A549 (cell line): ENCODE measurements at regions not wholly inside any gene's neighbourhood (a gene's known extent, or its start where the extent isn't known, plus 50 kb on each side); places are given as distances from the start of the nearest gene placed in this dataset.

ENCODE experiments used
- BCL3 ChIP-seq: fragments of >200 bp; sonication (Bioruptor Twin); formaldehyde crosslinking; IDR thresholded peaks from 3 replicates; pipeline ENCODE4 v1.6.1; 2016
- BHLHE40 ChIP-seq: IDR thresholded peaks from 2 replicates; pipeline ENCODE4 v1.6.1; 2012; ENCODE audit warnings: low read depth, low read length, inconsistent platforms
- CBX8 ChIP-seq: fragments of 200-600 bp; sonication (generic); IDR thresholded peaks from 2 replicates; pipeline ENCODE4 v1.6.1; 2016
- CEBPB ChIP-seq, 2 experiments: fragments of >200 bp in 1 of 2; sonication (Bioruptor Twin) in 1 of 2; formaldehyde crosslinking in 1 of 2; IDR thresholded peaks; 2 replicates each; pipeline ENCODE4 v1.6.1; 2012 to 2016
- CHD2 ChIP-seq: fragments of 150-350 bp; IDR thresholded peaks from 2 replicates; pipeline ENCODE4 v1.6.1; 2014; ENCODE audit warnings: low read length; ENCODE audit not compliant: partially characterized antibody
- CTCF ChIP-seq: fragments of >200 bp; sonication (Bioruptor Twin); formaldehyde crosslinking; IDR thresholded peaks from 3 replicates; pipeline ENCODE4 v1.5.1; 2016
- EHF ChIP-seq: fragments of 250-450 bp; sonication (Bioruptor Pico); IDR thresholded peaks from 2 replicates; pipeline ENCODE4 v1.5.0; 2020; ENCODE audit warnings: mild to moderate bottlenecking
- EHMT2 ChIP-seq: fragments of 200-600 bp; sonication (generic); IDR thresholded peaks from 2 replicates; pipeline ENCODE4 v1.6.1; 2016; ENCODE audit warnings: antibody characterized with exemption, low read depth, mild to moderate bottlenecking, moderate library complexity
- ESRRA ChIP-seq: fragments of 150-350 bp; IDR thresholded peaks from 2 replicates; pipeline ENCODE4 v1.6.1; 2014; ENCODE audit warnings: mild to moderate bottlenecking, low read length, borderline replicate concordance
- FOSB ChIP-seq: fragments of 250-450 bp; sonication (Bioruptor Pico); IDR thresholded peaks from 2 replicates; pipeline ENCODE4 v1.5.0; 2020; ENCODE audit warnings: mild to moderate bottlenecking, moderate library complexity
- HDAC2 ChIP-seq: fragments of 200-600 bp; sonication (generic); IDR thresholded peaks from 2 replicates; pipeline ENCODE4 v1.6.1; 2016
- HMGXB4 ChIP-seq: fragments of 250-450 bp; sonication (Bioruptor Pico); IDR thresholded peaks from 2 replicates; pipeline ENCODE4 v1.5.0; 2021; ENCODE audit warnings: mild to moderate bottlenecking, moderate library complexity, borderline replicate concordance
- HOXA7 ChIP-seq: fragments of 250-450 bp; sonication (Bioruptor Pico); IDR thresholded peaks from 2 replicates; pipeline ENCODE4 v1.5.0; 2020; ENCODE audit warnings: mild to moderate bottlenecking, moderate library complexity
- HOXB13 ChIP-seq: fragments of 250-450 bp; sonication (Bioruptor Pico); IDR thresholded peaks from 2 replicates; pipeline ENCODE4 v1.5.0; 2020; ENCODE audit warnings: low read depth, mild to moderate bottlenecking, moderate library complexity
- HOXB5 ChIP-seq: fragments of 250-450 bp; sonication (Bioruptor Pico); IDR thresholded peaks from 2 replicates; pipeline ENCODE4 v1.5.0; 2020; ENCODE audit warnings: mild to moderate bottlenecking, moderate library complexity
- JUNB ChIP-seq: fragments of >200 bp; sonication (Bioruptor Twin); formaldehyde crosslinking; IDR thresholded peaks from 2 replicates; pipeline ENCODE4 v1.6.1; 2016
- KDM1A ChIP-seq: fragments of 200-600 bp; sonication (generic); IDR thresholded peaks from 2 replicates; pipeline ENCODE4 v1.6.1; 2016; ENCODE audit warnings: low read depth, mild to moderate bottlenecking
- KDM5A ChIP-seq: fragments of 200-600 bp; sonication (generic); IDR thresholded peaks from 2 replicates; pipeline ENCODE4 v1.6.1; 2016; ENCODE audit warnings: antibody characterized with exemption, mild to moderate bottlenecking
- MAFK ChIP-seq: fragments of 450-650 bp; IDR thresholded peaks from 2 replicates; pipeline ENCODE4 v1.6.1; 2014; ENCODE audit not compliant: partially characterized antibody
- MAX ChIP-seq: IDR thresholded peaks from 2 replicates; pipeline ENCODE4 v1.6.1; 2012
- MAZ ChIP-seq: fragments of 150-350 bp; IDR thresholded peaks from 2 replicates; pipeline ENCODE4 v1.6.1; 2014; ENCODE audit warnings: antibody characterized with exemption, low read depth, low read length, borderline replicate concordance
- MYC ChIP-seq: IDR thresholded peaks from 2 replicates; pipeline ENCODE4 v1.6.1; 2012; ENCODE audit warnings: mild to moderate bottlenecking, inconsistent platforms, low read length, improper control_type of control experiment, borderline replicate concordance
- NR3C1 ChIP-seq: fragments of >200 bp; sonication (Bioruptor Twin); formaldehyde crosslinking; IDR thresholded peaks from 3 replicates; pipeline ENCODE4 v1.6.1; 2017
- PHF8 ChIP-seq: fragments of 200-600 bp; sonication (generic); IDR thresholded peaks from 2 replicates; pipeline ENCODE4 v1.6.1; 2016; ENCODE audit warnings: low read depth, mild to moderate bottlenecking, antibody characterized with exemption, moderate library complexity, borderline replicate concordance
- POLR2AphosphoS2 ChIP-seq: conservative IDR thresholded peaks from 2 replicates; pipeline ENCODE4 v1.6.1; 2012; ENCODE audit warnings: low read length, improper control_type of control experiment, inconsistent platforms
- RAD21 ChIP-seq, 2 experiments: fragments of >200 bp in 1 of 2; sonication (Bioruptor Twin) in 1 of 2; formaldehyde crosslinking in 1 of 2; IDR thresholded peaks in 1 of 2; conservative IDR thresholded peaks in 1 of 2; 2 replicates in 1 of 2; 3 replicates in 1 of 2; pipeline ENCODE4 v1.6.1; 2012 to 2018; ENCODE audit warnings: inconsistent platforms in 1 of 2
- RARB ChIP-seq: fragments of 250-450 bp; sonication (Bioruptor Pico); IDR thresholded peaks from 2 replicates; pipeline ENCODE4 v1.8.0; 2021; ENCODE audit warnings: mild to moderate bottlenecking, moderate library complexity
- RCOR1 ChIP-seq: fragments of 150-350 bp; IDR thresholded peaks from 2 replicates; pipeline ENCODE4 v1.6.1; 2014; ENCODE audit warnings: antibody characterized with exemption, low read length, low read depth
- RNF2 ChIP-seq: fragments of 200-600 bp; sonication (generic); IDR thresholded peaks from 2 replicates; pipeline ENCODE4 v1.6.1; 2016; ENCODE audit warnings: low read depth, mild to moderate bottlenecking, antibody characterized with exemption, moderate library complexity, borderline replicate concordance
- USF2 ChIP-seq: fragments of 450-650 bp; IDR thresholded peaks from 2 replicates; pipeline ENCODE4 v1.6.1; 2014; ENCODE audit warnings: antibody characterized with exemption
- ZFP36 ChIP-seq: fragments of 450-650 bp; IDR thresholded peaks from 2 replicates; pipeline ENCODE4 v1.6.1; 2014; ENCODE audit warnings: borderline replicate concordance; ENCODE audit not compliant: partially characterized antibody
- TF ChIP-seq, protein P1 (sequence below): fragments of >200 bp; sonication (Bioruptor Twin); formaldehyde crosslinking; IDR thresholded peaks from 2 replicates; pipeline ENCODE4 v1.6.1; 2016
- TF ChIP-seq, protein P2 (sequence below): IDR thresholded peaks from 2 replicates; pipeline ENCODE4 v1.6.1; 2012; ENCODE audit warnings: low read depth, borderline replicate concordance

DNA sequence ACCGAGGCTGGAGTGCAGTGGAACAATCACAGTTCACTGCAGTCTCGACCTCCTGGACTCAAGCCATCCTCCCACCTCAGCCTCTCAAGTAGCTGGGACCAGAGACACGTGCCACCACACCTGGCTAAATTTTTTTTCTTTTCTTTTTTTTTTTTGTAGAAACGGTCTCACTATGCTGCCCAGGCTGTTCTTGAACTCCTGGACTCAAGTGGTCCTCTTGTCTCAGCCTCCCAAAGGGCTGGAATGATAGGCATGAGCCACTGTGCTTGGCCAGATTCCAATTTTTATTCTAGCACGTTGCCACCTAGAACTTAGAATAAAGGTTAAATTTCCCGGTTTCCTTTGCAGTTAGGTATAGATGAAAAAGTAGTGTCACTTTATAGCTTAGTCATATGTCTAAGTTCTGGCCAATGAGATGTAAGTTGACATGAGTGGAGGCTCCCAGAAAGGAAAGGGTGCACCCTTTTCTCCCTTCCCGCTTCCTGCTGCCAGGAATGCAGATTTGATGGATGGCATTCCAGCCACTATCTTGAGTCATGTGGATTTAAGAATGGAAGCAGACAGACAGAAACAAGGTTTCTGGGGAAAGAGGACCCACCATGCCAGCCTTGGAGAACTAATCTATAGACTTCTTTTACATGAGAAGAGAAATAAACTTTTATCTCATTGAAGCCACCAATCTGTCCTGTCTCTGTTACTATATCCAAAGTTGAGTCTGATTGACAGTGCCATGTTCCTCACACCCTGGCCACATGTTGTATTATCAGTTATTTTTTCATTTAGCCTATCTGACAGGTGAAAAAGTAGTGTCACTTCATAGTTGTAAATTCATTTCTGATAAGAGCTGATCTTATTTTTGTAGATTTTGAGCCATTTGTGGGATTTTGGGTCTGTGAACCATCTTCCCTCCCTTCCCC, 60.6 kb upstream of the NCOA3 start (continued):
- TF ChIP-seq RARB (CRISPR knock-in tag): no peak
- TF ChIP-seq PHF8: no peak
- TF ChIP-seq, protein P1, sequence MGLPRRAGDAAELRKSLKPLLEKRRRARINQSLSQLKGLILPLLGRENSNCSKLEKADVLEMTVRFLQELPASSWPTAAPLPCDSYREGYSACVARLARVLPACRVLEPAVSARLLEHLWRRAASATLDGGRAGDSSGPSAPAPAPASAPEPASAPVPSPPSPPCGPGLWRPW: no peak
- no peak for TF ChIP-seq JUNB
- no peak for TF ChIP-seq CTCF
- no peak for TF ChIP-seq EHF (CRISPR knock-in tag)
- TF ChIP-seq CEBPB (IDR thresholded peaks at IDR 0.05): no peak
- no peak for TF ChIP-seq CBX8
- TF ChIP-seq ZFP36: no peak
- TF ChIP-seq RCOR1: no peak
- no peak for TF ChIP-seq ESRRA
- TF ChIP-seq BHLHE40: no peak
- TF ChIP-seq USF2: peak; percentile 44; the same call in 1 of the 2 replicates
- peak; percentile 100 for TF ChIP-seq HOXB5
- no peak for TF ChIP-seq MAZ
- TF ChIP-seq KDM5A: no peak
- no peak for TF ChIP-seq POLR2AphosphoS2
- TF ChIP-seq BCL3: no peak
- TF ChIP-seq FOSB: no peak
- peak; percentile 92 for TF ChIP-seq MAX
- no peak for TF ChIP-seq KDM1A
- no peak for TF ChIP-seq RAD21 (conservative IDR thresholded peaks at IDR 0.05 in 1 of 2, IDR thresholded peaks at IDR 0.05 in 1 of 2)
- 0 out of 2 replicates have a peak, but pooled peaks have one; percentile 23 for TF ChIP-seq MYC
- TF ChIP-seq, protein P2, sequence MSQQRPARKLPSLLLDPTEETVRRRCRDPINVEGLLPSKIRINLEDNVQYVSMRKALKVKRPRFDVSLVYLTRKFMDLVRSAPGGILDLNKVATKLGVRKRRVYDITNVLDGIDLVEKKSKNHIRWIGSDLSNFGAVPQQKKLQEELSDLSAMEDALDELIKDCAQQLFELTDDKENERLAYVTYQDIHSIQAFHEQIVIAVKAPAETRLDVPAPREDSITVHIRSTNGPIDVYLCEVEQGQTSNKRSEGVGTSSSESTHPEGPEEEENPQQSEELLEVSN: peak; percentile 94
- no peak for TF ChIP-seq EHMT2
- no peak for TF ChIP-seq NR3C1
- TF ChIP-seq CHD2: no peak
- peak; percentile 33 for TF ChIP-seq MAFK
- TF ChIP-seq HMGXB4: no peak
- TF ChIP-seq HDAC2: no peak
- peak; percentile 72; the same call in 1 of the 2 replicates for TF ChIP-seq HOXB13 (CRISPR knock-in tag)
- no peak for TF ChIP-seq RNF2
- no peak for TF ChIP-seq HOXA7 (CRISPR knock-in tag)
